HepG2 (cell line): ENCODE measurements at regions not wholly inside any gene's neighbourhood (a gene's known extent, or its start where the extent isn't known, plus 50 kb on each side); places are given as distances from the start of the nearest gene placed in this dataset.
A peak's percentile ranks its signal among the peaks of the same experiment; 100 is the strongest.

Experiments used
- ATAC-seq: fragments of 200-7000 bp; cut with Tn5 transposase; 3 replicates; pipeline ENCODE4 v1.9.1; 2020; ENCODE audit warnings: mild to moderate bottlenecking, moderate library complexity
- BruUV-seq: library from RNA; stranded (reverse); fragments of 400-500 nt; replicated peaks from 2 replicates; lab custom pipeline; 2021; lab: Mats Ljungman, UMichigan
- CTCF ChIA-PET: fragments of 300-600 bp; formaldehyde crosslinking; extraction: SDS; loops from one replicate; lab custom pipeline; 2021; ENCODE audit warnings: low total read pairs, inconsistent platforms, low intra/inter-chr PET ratio; lab: Yijun Ruan, JAX
- POLR2A ChIA-PET: fragments of 350-600 bp; sonication (Branson Sonifier 250); formaldehyde crosslinking; loops from one replicate; lab custom pipeline; 2020; ENCODE audit warnings: antibody characterized with exemption, inconsistent platforms; lab: Yijun Ruan, JAX
- DNase-seq: peaks from one replicate; pipeline ENCODE4 v3.0.0-alpha.2; 2015; ENCODE audit warnings: low spot score
- FAIRE-seq: peaks from 3 replicates; lab custom pipeline; 2011; peaks lifted over from hg19 to GRCh38; lab: Jason Lieb, UNC
- H2AFZ ChIP-seq: one replicate; pipeline ENCODE4 v1.6.1; 2011; ENCODE audit warnings: low read length, inconsistent platforms
- H3K27ac ChIP-seq: fragments of 300-600 bp; 3 replicates; pipeline ENCODE4 v1.8.0; 2011; ENCODE audit warnings: mixed run types, mild to moderate bottlenecking, mixed read lengths, low read length, inconsistent platforms; ENCODE audit not compliant: insufficient read depth; ENCODE audit errors: extremely low read length
- H3K27me3 ChIP-seq, 2 experiments: fragments of 200-600 bp in 1 of 2; 2 replicates in 1 of 2; 3 replicates in 1 of 2; pipeline versions ENCODE4 v1.6.0 to v1.8.0; 2011; ENCODE audit warnings: low read length in 2 of 2, mild to moderate bottlenecking in 2 of 2, moderate library complexity in 2 of 2, inconsistent platforms in 1 of 2; ENCODE audit not compliant: insufficient read depth in 2 of 2, control insufficient read depth in 1 of 2
- H3K36me3 ChIP-seq, 2 experiments: fragments of 200-600 bp in 1 of 2; replicated peaks in 1 of 2; 2 replicates in 1 of 2; 3 replicates in 1 of 2; pipeline versions ENCODE4 v1.5.1 to v1.8.0; 2011; ENCODE audit warnings: low read length in 2 of 2, inconsistent platforms in 1 of 2; ENCODE audit not compliant: insufficient read depth in 2 of 2, control insufficient read depth in 1 of 2
- H3K4me1 ChIP-seq: 2 replicates; pipeline ENCODE4 v1.5.1; 2012; ENCODE audit warnings: low read length, inconsistent platforms; ENCODE audit not compliant: insufficient read depth
- H3K4me2 ChIP-seq: 2 replicates; pipeline ENCODE4 v1.6.0; 2011; ENCODE audit warnings: low read depth, low read length, inconsistent platforms
- H3K4me3 ChIP-seq, 3 experiments: fragments of 200-600 bp in 1 of 3; sonication (generic), shearing (Covaris generic) in 1 of 3; replicated peaks in 1 of 3; 2 replicates each; pipeline ENCODE4 v1.5.1; 2011 to 2016; ENCODE audit warnings: low read length in 3 of 3, inconsistent platforms in 2 of 3, low read depth in 2 of 3, mild to moderate bottlenecking in 2 of 3, control low read depth in 1 of 3, mixed read lengths in 1 of 3; ENCODE audit not compliant: insufficient read depth in 1 of 3
- H3K79me2 ChIP-seq: one replicate; pipeline ENCODE4 v1.6.1; 2011; ENCODE audit warnings: low read length, inconsistent platforms; ENCODE audit not compliant: insufficient read depth
- H3K9ac ChIP-seq: 2 replicates; pipeline ENCODE4 v1.6.0; 2011; ENCODE audit warnings: mild to moderate bottlenecking, low read depth, low read length, inconsistent platforms; ENCODE audit not compliant: insufficient read depth
- H3K9me3 ChIP-seq: 2 replicates; pipeline ENCODE4 v1.5.1; 2012; ENCODE audit warnings: mild to moderate bottlenecking, low read length
- H4K20me1 ChIP-seq: 2 replicates; pipeline ENCODE4 v1.6.0; 2011; ENCODE audit warnings: inconsistent platforms, mild to moderate bottlenecking, low read length, moderate library complexity; ENCODE audit not compliant: insufficient read depth
- ATF4 ChIP-seq, 2 experiments: fragments of 450-650 bp in 1 of 2; sonication (generic) in 1 of 2; formaldehyde crosslinking; IDR thresholded peaks; 2 replicates each; pipeline versions ENCODE4 v1.5.0 to v1.8.0; 2020 to 2022; ENCODE audit warnings: mild to moderate bottlenecking in 1 of 2, missing genetic modification reagents in 1 of 2
- CENPX ChIP-seq: sonication (generic); formaldehyde crosslinking; IDR thresholded peaks from 2 replicates; pipeline ENCODE4 v1.9.0; 2021; ENCODE audit warnings: mild to moderate bottlenecking, missing genetic modification reagents, moderate library complexity
- DZIP1 ChIP-seq: sonication (generic); formaldehyde crosslinking; IDR thresholded peaks from 2 replicates; pipeline ENCODE4 v1.5.0; 2020; ENCODE audit warnings: mild to moderate bottlenecking, missing genetic modification reagents
- KLF11 ChIP-seq: IDR thresholded peaks from 2 replicates; pipeline ENCODE4 v1.6.1; 2016; ENCODE audit warnings: missing compliant biosample characterization
- MYC ChIP-seq: sonication (generic); formaldehyde crosslinking; IDR thresholded peaks from 2 replicates; pipeline ENCODE4 v1.9.0; 2021; ENCODE audit warnings: missing genetic modification reagents, borderline replicate concordance
- NBN ChIP-seq: fragments of 450-650 bp; conservative IDR thresholded peaks from 2 replicates; pipeline ENCODE4 v1.6.1; 2017
- SNAPC5 ChIP-seq: sonication (generic); formaldehyde crosslinking; IDR thresholded peaks from 2 replicates; pipeline ENCODE4 v1.8.1; 2023; ENCODE audit warnings: mild to moderate bottlenecking, missing genetic modification reagents, borderline replicate concordance
- UBTF ChIP-seq: sonication (generic); formaldehyde crosslinking; IDR thresholded peaks from 2 replicates; pipeline ENCODE4 v1.4.0; 2020; ENCODE audit warnings: mild to moderate bottlenecking, missing genetic modification reagents
- ZBTB38 ChIP-seq: sonication (generic); formaldehyde crosslinking; IDR thresholded peaks from 2 replicates; pipeline ENCODE4 v1.5.1; 2020; ENCODE audit warnings: mild to moderate bottlenecking, missing genetic modification reagents
- ZNF333 ChIP-seq: sonication (generic); formaldehyde crosslinking; IDR thresholded peaks from 2 replicates; pipeline ENCODE4 v1.4.0; 2020; ENCODE audit warnings: mild to moderate bottlenecking, missing genetic modification reagents, borderline replicate concordance
- ZNF547 ChIP-seq: sonication (generic); formaldehyde crosslinking; IDR thresholded peaks from 2 replicates; pipeline ENCODE4 v1.5.1; 2020; ENCODE audit warnings: mild to moderate bottlenecking, missing genetic modification reagents
- ZNF629 ChIP-seq: sonication (generic); formaldehyde crosslinking; conservative IDR thresholded peaks from 2 replicates; pipeline ENCODE4 v1.5.0; 2020; ENCODE audit warnings: missing genetic modification reagents
- WGBS: methylation state at CpG from one replicate; pipeline ENCODE4 v1.1.6; 2017; ENCODE audit warnings: low lambda C conversion rate; 5-methylcytosine and 5-hydroxymethylcytosine counted together
- in situ Hi-C: cut with HindIII; loops from 2 replicates; pipeline ENCODE4 v1.10.0; 2017; ENCODE audit warnings: low pct_unique_long_range_greater_than_20kb; ENCODE audit not compliant: extremely low pct_ligation_motif_present
- intact Hi-C: fragments of 100-400 bp; cut with micrococcal nuclease; formaldehyde crosslinking; loops from one replicate; pipeline ENCODE4 v1.10.0; 2022; ENCODE audit not compliant: unreplicated experiment
- TF ChIP-seq, protein P1 (sequence below): sonication (generic); formaldehyde crosslinking; IDR thresholded peaks from 2 replicates; pipeline ENCODE4 v1.5.0; 2020; ENCODE audit warnings: missing genetic modification reagents

- TF ChIP-seq UBTF (CRISPR knock-in tag) (no peak), NBN (no peak), ZNF629 (CRISPR knock-in tag) (no peak), ZNF333 (CRISPR knock-in tag) (no peak)
- TF ChIP-seq, all 625 proteins: peak for 0
These were observed 83.2 kb downstream of the FOXD1 start (continued) for GRCh38 chr5:73365301-73365853.

- ATAC-seq (no peak), FAIRE-seq (no peak), DNase-seq (no peak)
- ChIA-PET CTCF (no interaction called here), POLR2A (no interaction called here)
- peaks cover 0 to 6% of the 10 kb centered on the region in 2 experiments; a peak in 2 of 5 replicates for H3K27me3 ChIP-seq
- H3K4me3 ChIP-seq = no peak overlapping the region
- no peaks in the 10 kb centered on the region for H3K4me1 ChIP-seq
- no peak overlapping the region for H2AFZ ChIP-seq
- H3K79me2 ChIP-seq = no peaks in the 10 kb centered on the region
- H3K4me2 ChIP-seq = no peak overlapping the region
- in situ Hi-C loops = no loop called here
- intact Hi-C loops = no loop called here
- 1% methylated on average over 4 of the region's 4 CpGs for WGBS
- H3K9ac ChIP-seq = no peak overlapping the region
- H3K36me3 ChIP-seq = no peaks in the 10 kb centered on the region
- no peak for TF ChIP-seq MYC (CRISPR knock-in tag)
- TF ChIP-seq ZNF547 (CRISPR knock-in tag) = no peak
- no peak for TF ChIP-seq SNAPC5 (CRISPR knock-in tag)
- no peak for TF ChIP-seq ZBTB38 (CRISPR knock-in tag)
- TF ChIP-seq KLF11 (CRISPR knock-in tag) = no peak
- TF ChIP-seq DZIP1 = no peak
- TF ChIP-seq ATF4 (CRISPR knock-in tag; IDR thresholded peaks at IDR 0.05) = peak in 1 of 2 experiments; percentile 55; a peak in 1 of 4 replicates
- TF ChIP-seq CENPX (CRISPR knock-in tag) = no peak
- TF ChIP-seq, protein P1, sequence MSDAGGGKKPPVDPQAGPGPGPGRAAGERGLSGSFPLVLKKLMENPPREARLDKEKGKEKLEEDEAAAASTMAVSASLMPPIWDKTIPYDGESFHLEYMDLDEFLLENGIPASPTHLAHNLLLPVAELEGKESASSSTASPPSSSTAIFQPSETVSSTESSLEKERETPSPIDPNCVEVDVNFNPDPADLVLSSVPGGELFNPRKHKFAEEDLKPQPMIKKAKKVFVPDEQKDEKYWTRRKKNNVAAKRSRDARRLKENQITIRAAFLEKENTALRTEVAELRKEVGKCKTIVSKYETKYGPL (CRISPR knock-in tag) = no peak
- no TSS peak for BruUV-seq
- no peak overlapping the region for H3K27ac ChIP-seq
- no peaks in the 10 kb centered on the region for H3K9me3 ChIP-seq
- no peaks in the 10 kb centered on the region for H4K20me1 ChIP-seq
These were observed 84.5 kb downstream of the FOXD1 start for GRCh38 chr5:73363911-73364730.
